ENCODE measurements at regions not wholly inside any gene's neighbourhood (a gene's known extent, or its start where the extent isn't known, plus 50 kb on each side); places are given as distances from the start of the nearest gene placed in this dataset.

DNA sequence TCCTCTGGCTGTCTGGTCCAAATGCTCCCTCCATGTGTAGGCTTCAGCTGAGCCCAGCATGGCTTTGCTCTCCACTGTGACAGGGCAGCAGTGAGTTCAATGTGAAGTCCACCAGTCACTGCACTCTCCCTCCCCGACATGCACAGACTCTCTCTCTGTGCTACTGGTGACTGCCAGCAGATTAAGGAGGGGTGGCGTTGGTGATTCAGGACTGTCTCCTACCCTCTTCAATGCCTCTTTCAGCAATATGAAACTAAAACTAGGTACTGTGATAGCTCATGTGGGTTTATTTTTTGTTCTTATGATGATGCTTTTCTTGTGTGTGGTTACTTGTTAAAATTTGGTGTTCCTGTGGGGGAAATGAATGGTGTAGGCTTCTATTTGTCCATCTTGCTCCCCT is 201.0 kb upstream of the RBMS1 start:
- no peaks in the 10 kb centered on the region for H3K4me1 ChIP-seq
- H3K9me3 ChIP-seq, result no peaks in the 10 kb centered on the region
- DNase-seq, result no peak
- H3K4me3 ChIP-seq (ENCODE audit: low read depth, low read length), result no peak overlapping the region
- H3K36me3 ChIP-seq, result no peaks in the 10 kb centered on the region
- TF ChIP-seq, protein P1, sequence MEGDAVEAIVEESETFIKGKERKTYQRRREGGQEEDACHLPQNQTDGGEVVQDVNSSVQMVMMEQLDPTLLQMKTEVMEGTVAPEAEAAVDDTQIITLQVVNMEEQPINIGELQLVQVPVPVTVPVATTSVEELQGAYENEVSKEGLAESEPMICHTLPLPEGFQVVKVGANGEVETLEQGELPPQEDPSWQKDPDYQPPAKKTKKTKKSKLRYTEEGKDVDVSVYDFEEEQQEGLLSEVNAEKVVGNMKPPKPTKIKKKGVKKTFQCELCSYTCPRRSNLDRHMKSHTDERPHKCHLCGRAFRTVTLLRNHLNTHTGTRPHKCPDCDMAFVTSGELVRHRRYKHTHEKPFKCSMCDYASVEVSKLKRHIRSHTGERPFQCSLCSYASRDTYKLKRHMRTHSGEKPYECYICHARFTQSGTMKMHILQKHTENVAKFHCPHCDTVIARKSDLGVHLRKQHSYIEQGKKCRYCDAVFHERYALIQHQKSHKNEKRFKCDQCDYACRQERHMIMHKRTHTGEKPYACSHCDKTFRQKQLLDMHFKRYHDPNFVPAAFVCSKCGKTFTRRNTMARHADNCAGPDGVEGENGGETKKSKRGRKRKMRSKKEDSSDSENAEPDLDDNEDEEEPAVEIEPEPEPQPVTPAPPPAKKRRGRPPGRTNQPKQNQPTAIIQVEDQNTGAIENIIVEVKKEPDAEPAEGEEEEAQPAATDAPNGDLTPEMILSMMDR (IDR thresholded peaks at IDR 0.05; ENCODE audit: low read depth, low read length), result no peak
- H3K27me3 ChIP-seq, result no peaks in the 10 kb centered on the region

DNA sequence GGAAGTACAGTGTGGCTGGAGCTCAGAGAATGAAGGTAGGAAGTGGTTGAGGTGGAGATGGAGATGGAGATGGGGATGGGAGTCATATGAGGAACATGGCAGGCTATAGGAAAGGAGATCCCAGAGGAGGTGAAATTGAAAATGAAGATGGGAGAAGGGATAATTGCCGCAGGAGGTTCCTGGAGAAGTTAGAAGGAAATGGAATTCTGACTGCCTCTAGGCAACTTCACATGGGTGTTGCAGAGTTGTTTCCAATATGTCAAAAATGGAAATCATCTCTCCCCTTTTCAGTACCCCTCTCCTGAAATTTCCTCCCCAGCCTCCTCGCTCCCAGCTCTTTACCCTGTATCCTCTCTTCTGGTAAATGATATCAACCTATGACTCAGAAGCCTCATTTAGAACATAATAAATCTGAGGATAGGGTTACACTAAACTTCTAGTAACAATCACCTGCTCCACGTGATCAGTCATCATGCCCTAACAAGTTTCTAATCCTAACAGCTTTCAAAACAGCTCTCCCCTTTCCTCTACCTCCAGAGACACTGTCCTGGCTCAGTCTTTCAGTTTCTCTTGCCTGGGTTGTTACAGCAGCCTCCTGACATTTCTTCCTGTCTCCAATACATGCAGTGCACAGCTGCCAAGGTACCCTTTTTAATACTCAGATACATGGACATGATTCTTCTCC is 201.9 kb upstream of the RBMS1 start:
- no peaks in the 10 kb centered on the region for H3K4me1 ChIP-seq

DNA sequence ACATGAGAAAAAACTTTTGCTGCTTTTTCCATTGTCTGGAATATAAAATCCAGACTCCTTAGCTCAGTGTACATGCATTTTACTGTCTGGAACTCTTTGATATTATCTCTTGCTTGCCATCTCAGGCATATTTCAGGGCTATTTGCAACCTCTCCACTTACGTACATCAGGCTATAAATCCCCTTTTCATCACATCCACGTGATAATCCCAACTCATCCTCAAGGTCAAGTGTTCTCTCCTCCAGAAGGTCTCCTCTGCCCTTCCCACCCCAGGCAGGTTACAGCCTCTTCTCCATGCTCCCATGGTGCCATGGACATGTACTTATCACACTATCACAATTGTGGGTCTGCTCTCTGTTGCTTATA is 202.5 kb upstream of the RBMS1 start:
- no peaks in the 10 kb centered on the region for H3K36me3 ChIP-seq
- DNase-seq, result no peak

More for the DNA sequence above, 201.9 kb upstream of the RBMS1 start:
- DNase-seq, result no peak
- H3K4me3 ChIP-seq (ENCODE audit: low read depth, low read length), result no peak overlapping the region
- TF ChIP-seq, protein P1 (IDR thresholded peaks at IDR 0.05; ENCODE audit: low read depth, low read length), result no peak
- H3K27me3 ChIP-seq, result no peaks in the 10 kb centered on the region
- no peaks in the 10 kb centered on the region for H3K36me3 ChIP-seq
- H3K9me3 ChIP-seq, result no peaks in the 10 kb centered on the region

DNA sequence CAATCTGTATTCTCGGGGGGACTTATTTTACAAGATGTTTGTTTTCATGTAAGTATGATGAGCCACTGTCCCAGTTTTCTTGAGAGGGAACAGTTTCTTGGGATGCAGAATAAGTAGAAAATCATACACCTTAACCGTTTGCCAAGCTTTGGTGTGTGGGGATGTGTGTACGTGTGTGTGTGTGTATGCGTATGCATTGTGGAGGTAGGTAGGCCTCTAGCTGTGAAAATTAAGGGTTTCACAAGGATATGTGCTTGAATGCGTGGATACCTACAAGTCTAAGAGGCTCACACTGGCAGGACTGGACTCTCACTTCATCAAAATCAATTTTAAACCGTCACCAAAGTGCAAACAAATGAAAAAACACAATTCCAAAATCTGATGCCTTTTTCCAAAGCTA is 204.2 kb upstream of the RBMS1 start:
- Histone ChIP-seq H3K36me3 (no peaks in the 10 kb centered on the region), H3K4me1 (no peaks in the 10 kb centered on the region), H3K9me3 (no peaks in the 10 kb centered on the region), H3K4me3 (ENCODE audit: low read depth, low read length) (no peak overlapping the region), H3K27me3 (no peaks in the 10 kb centered on the region)
- TF ChIP-seq, protein P1 (IDR thresholded peaks at IDR 0.05; ENCODE audit: low read depth, low read length), result no peak
- no peak for DNase-seq

More for the DNA sequence above, 202.5 kb upstream of the RBMS1 start:
- TF ChIP-seq, protein P1 (IDR thresholded peaks at IDR 0.05; ENCODE audit: low read depth, low read length), result no peak
- no peaks in the 10 kb centered on the region for H3K27me3 ChIP-seq
- H3K9me3 ChIP-seq, result no peaks in the 10 kb centered on the region
- H3K4me3 ChIP-seq (ENCODE audit: low read depth, low read length), result no peak overlapping the region
- no peaks in the 10 kb centered on the region for H3K4me1 ChIP-seq

DNA sequence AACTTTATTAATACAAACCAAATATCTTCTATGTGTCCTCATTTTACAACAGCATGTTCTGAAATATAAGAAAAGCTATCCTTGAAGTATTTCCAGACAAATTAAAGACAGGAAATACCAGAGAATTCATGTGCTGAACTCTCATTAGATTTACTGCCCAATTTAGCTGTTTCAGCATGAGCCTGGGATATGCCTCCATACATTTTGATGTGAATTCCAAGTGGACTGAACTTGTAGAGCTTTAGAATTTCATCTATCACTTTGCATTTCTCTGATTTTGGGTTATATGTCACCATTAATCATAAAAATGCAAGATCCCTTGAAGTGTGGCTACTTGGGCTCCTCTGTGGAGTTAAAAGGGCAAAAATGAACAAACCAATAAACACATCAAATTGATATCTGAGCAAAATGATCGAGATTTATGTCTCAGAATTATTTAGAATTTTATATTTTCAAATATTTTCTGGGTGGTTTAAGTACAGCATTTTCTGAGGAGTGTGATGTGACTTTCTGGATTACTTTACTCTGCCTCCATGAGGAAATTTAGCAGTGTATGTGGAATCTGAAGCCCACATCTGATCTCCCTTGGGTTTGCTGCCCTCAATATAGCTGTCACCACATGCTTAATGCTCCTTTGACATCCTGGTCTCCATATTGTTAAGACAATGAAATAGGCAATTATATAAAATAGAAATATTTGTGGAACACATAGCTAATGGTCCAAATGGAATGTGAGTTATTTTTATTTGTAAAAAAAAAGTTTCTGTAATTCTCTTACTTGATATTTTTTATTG is 206.6 kb upstream of the RBMS1 start:
- H3K4me3 ChIP-seq (ENCODE audit: low read depth, low read length), result no peak overlapping the region
- no peaks in the 10 kb centered on the region for H3K36me3 ChIP-seq
- H3K27me3 ChIP-seq, result no peaks in the 10 kb centered on the region
- no peaks in the 10 kb centered on the region for H3K9me3 ChIP-seq
- no peaks in the 10 kb centered on the region for H3K4me1 ChIP-seq
- DNase-seq, result no peak
- TF ChIP-seq, protein P1 (IDR thresholded peaks at IDR 0.05; ENCODE audit: low read depth, low read length), result no peak

DNA sequence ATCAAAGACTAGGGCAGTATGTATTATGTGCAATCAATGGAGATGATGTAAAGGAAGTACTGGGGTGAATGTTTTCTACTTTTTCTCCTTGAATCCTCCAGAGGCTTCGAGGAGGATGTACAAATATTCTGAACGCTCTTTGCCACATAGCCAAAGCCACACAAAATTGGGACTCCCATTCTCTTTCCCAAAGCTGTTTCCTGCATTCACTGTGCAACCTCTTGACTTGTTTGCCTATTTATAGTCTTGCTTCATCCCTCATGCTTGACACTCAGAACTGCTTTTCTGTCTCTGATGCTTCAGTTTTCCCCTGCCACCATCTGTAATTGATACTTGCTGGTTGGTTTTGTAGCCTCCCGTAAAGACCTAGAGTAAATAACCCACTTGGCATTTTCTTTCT is 208.2 kb upstream of the RBMS1 start:
- no peaks in the 10 kb centered on the region for H3K27me3 ChIP-seq
- no peaks in the 10 kb centered on the region for H3K9me3 ChIP-seq
- no peaks in the 10 kb centered on the region for H3K4me1 ChIP-seq
- DNase-seq, result no peak
- TF ChIP-seq, protein P1 (IDR thresholded peaks at IDR 0.05; ENCODE audit: low read depth, low read length), result no peak
- H3K36me3 ChIP-seq, result no peaks in the 10 kb centered on the region
- no peak overlapping the region for H3K4me3 ChIP-seq (ENCODE audit: low read depth, low read length)

Data from BE2C (cell line).